Right atrium auricular region (tissue), 2 donors: ENCODE measurements at regions not wholly inside any gene's neighbourhood (a gene's known extent, or its start where the extent isn't known, plus 50 kb on each side); places are given as distances from the start of the nearest gene placed in this dataset.
"Not testable (repeated sequence)": the region's sequence is repeated elsewhere in the genome, so short reads cannot be mapped to it uniquely, and the experiment has no call there.

Experiments used
- DNase-seq: peaks from one replicate; pipeline ENCODE4 v3.0.0-alpha.2; 2019; ENCODE audit warnings: low spot score
- H3K27ac ChIP-seq, 2 donors: fragments of 200-600 bp; sonication (generic); 1 replicate in 1 of 2; 2 replicates in 1 of 2; pipeline ENCODE4 v1.5.1; 2016 to 2019
- H3K27me3 ChIP-seq, 2 donors: fragments of 200-600 bp; sonication (generic); one replicate each; pipeline versions ENCODE4 v1.5.1 to v1.6.0; 2017 to 2019
- H3K36me3 ChIP-seq: fragments of 200-600 bp; sonication (generic); one replicate; pipeline ENCODE4 v1.5.1; 2016
- H3K4me1 ChIP-seq, 2 donors: fragments of 200-600 bp; sonication (generic); one replicate each; pipeline versions ENCODE4 v1.5.1 to v1.6.0; 2017 to 2019
- H3K4me3 ChIP-seq, 2 donors: fragments of 200-600 bp; sonication (generic); 1 replicate in 1 of 2; 2 replicates in 1 of 2; pipeline ENCODE4 v1.5.1; 2017 to 2019; ENCODE audit warnings: mild to moderate bottlenecking in 1 of 2, moderate library complexity in 1 of 2
- H3K9me3 ChIP-seq, 2 donors: fragments of 200-600 bp; sonication (generic); one replicate each; pipeline ENCODE4 v1.5.1; 2019
- CTCF ChIP-seq, 2 donors: fragments of 200-600 bp; sonication (generic); IDR thresholded peaks; one replicate each; pipeline ENCODE4 v1.5.1; 2019; ENCODE audit warnings: antibody characterized with exemption in 2 of 2

GRCh38 chr3:94645790-94646189, 582.9 kb downstream of the NSUN3 start:
- Histone ChIP-seq H3K27ac (no peak overlapping the region), H3K9me3 (no peaks in the 10 kb centered on the region), H3K4me3 (no peak overlapping the region), H3K27me3 (no peaks in the 10 kb centered on the region), H3K4me1 (no peaks in the 10 kb centered on the region), H3K36me3 (no peaks in the 10 kb centered on the region)
- DNase-seq, result no peak
- TF ChIP-seq CTCF (IDR thresholded peaks at IDR 0.05), result no peak

GRCh38 chr3:94647131-94647530, 584.3 kb downstream of the NSUN3 start:
- TF ChIP-seq CTCF (IDR thresholded peaks at IDR 0.05), result no peak
- no peak for DNase-seq
- H3K4me1 ChIP-seq, result no peaks in the 10 kb centered on the region

GRCh38 chr3:94648270-94649180, 585.7 kb downstream of the NSUN3 start:
- H3K27ac ChIP-seq, H3K9me3 ChIP-seq, H3K4me1 ChIP-seq, H3K4me3 ChIP-seq, H3K36me3 ChIP-seq, DNase-seq, H3K27me3 ChIP-seq: not testable (repeated sequence)

More at GRCh38 chr3:94647131-94647530, 584.3 kb downstream of the NSUN3 start:
- H3K27ac ChIP-seq, result no peak overlapping the region
- no peaks in the 10 kb centered on the region for H3K36me3 ChIP-seq
- no peak overlapping the region for H3K4me3 ChIP-seq
- no peaks in the 10 kb centered on the region for H3K27me3 ChIP-seq
- no peaks in the 10 kb centered on the region for H3K9me3 ChIP-seq

GRCh38 chr3:94654096-94654495, 591.2 kb downstream of the NSUN3 start:
- Histone ChIP-seq H3K27ac (no peak overlapping the region), H3K4me1 (no peaks in the 10 kb centered on the region), H3K9me3 (no peaks in the 10 kb centered on the region), H3K4me3 (no peak overlapping the region), H3K27me3 (no peaks in the 10 kb centered on the region), H3K36me3 (no peaks in the 10 kb centered on the region)
- no peak for DNase-seq
- no peak for TF ChIP-seq CTCF (IDR thresholded peaks at IDR 0.05)

GRCh38 chr3:94665922-94666321, 603.1 kb downstream of the NSUN3 start:
- Histone ChIP-seq H3K36me3 (no peaks in the 10 kb centered on the region), H3K4me1 (no peaks in the 10 kb centered on the region), H3K4me3 (no peak overlapping the region), H3K9me3 (no peaks in the 10 kb centered on the region), H3K27me3 (no peaks in the 10 kb centered on the region), H3K27ac (no peak overlapping the region)
- TF ChIP-seq CTCF (IDR thresholded peaks at IDR 0.05), result no peak
- DNase-seq, result no peak

- Histone ChIP-seq H3K9me3 (no peaks in the 10 kb centered on the region), H3K27me3 (no peaks in the 10 kb centered on the region), H3K4me3 (no peak overlapping the region), H3K27ac (no peak overlapping the region), H3K36me3 (no peaks in the 10 kb centered on the region), H3K4me1 (no peaks in the 10 kb centered on the region)
- no peak for DNase-seq
- no peak for TF ChIP-seq CTCF (IDR thresholded peaks at IDR 0.05)
Observed at GRCh38 chr3:94671078-94671477, 608.2 kb downstream of the NSUN3 start.
